MM.1S (cell line): ENCODE measurements at regions not wholly inside any gene's neighbourhood (a gene's known extent, or its start where the extent isn't known, plus 50 kb on each side); places are given as distances from the start of the nearest gene placed in this dataset.

Experiments used
- EZH2 ChIP-seq: fragments of 300-600 bp; sonication (generic); optimal IDR thresholded peaks from 2 replicates; pipeline ENCODE3; 2017; ENCODE audit warnings: low read depth, mild to moderate bottlenecking, antibody characterized with exemption, low read length, mixed read lengths
- EZH2phosphoT487 ChIP-seq: fragments of 300-600 bp; sonication (generic); IDR thresholded peaks from 2 replicates; pipeline ENCODE4 v1.6.1; 2018; ENCODE audit warnings: antibody characterized with exemption, low read length
- TF ChIP-seq, protein P1 (sequence below): fragments of 300-600 bp; sonication (generic); IDR thresholded peaks from 2 replicates; pipeline ENCODE4 v1.5.1; 2016; ENCODE audit warnings: antibody characterized with exemption, low read length, mixed read lengths

GRCh38 chr13:80452279-80452678 lies 111.4 kb upstream of the SPRY2 start:
- TF ChIP-seq, protein P1, sequence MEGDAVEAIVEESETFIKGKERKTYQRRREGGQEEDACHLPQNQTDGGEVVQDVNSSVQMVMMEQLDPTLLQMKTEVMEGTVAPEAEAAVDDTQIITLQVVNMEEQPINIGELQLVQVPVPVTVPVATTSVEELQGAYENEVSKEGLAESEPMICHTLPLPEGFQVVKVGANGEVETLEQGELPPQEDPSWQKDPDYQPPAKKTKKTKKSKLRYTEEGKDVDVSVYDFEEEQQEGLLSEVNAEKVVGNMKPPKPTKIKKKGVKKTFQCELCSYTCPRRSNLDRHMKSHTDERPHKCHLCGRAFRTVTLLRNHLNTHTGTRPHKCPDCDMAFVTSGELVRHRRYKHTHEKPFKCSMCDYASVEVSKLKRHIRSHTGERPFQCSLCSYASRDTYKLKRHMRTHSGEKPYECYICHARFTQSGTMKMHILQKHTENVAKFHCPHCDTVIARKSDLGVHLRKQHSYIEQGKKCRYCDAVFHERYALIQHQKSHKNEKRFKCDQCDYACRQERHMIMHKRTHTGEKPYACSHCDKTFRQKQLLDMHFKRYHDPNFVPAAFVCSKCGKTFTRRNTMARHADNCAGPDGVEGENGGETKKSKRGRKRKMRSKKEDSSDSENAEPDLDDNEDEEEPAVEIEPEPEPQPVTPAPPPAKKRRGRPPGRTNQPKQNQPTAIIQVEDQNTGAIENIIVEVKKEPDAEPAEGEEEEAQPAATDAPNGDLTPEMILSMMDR: no peak
- TF ChIP-seq EZH2: no peak
- no peak for TF ChIP-seq EZH2phosphoT487
